ENCODE measurements at regions not wholly inside any gene's neighbourhood (a gene's known extent, or its start where the extent isn't known, plus 50 kb on each side); places are given as distances from the start of the nearest gene placed in this dataset.

GRCh38 chr6:146990821-146991798 lies 213.1 kb upstream of the STXBP5 start (continued):
- TF ChIP-seq ZNF431 (CRISPR knock-in tag; IDR thresholded peaks at IDR 0.05; ENCODE audit: borderline replicate concordance, low read depth) (no peak; the same call in 1 of the 2 replicates), ZNF775 (CRISPR knock-in tag; IDR thresholded peaks at IDR 0.05; ENCODE audit: borderline replicate concordance) (no peak), EP300 (IDR thresholded peaks at IDR 0.05; ENCODE audit: low read depth in 2 of 2, low read length in 2 of 2) (peak in 1 of 2 experiments; percentile 90; a peak in 2 of 4 replicates), EP300 (CRISPR knock-in tag; IDR thresholded peaks at IDR 0.05; ENCODE audit: borderline replicate concordance) (peak; percentile 83; the same call in 1 of the 2 replicates), IRF2 (CRISPR knock-in tag; IDR thresholded peaks at IDR 0.05) (peak; percentile 35; the same call in 1 of the 2 replicates), LCORL (IDR thresholded peaks at IDR 0.05) (0 out of 2 replicates have a peak, but pooled peaks have one; percentile 8), LCORL (CRISPR knock-in tag; IDR thresholded peaks at IDR 0.05) (no peak), ZZZ3 (CRISPR knock-in tag; IDR thresholded peaks at IDR 0.05; ENCODE audit: borderline replicate concordance) (no peak), PHF8 (CRISPR knock-in tag; IDR thresholded peaks at IDR 0.05) (no peak), NCOA5 (CRISPR knock-in tag; IDR thresholded peaks at IDR 0.05) (no peak), FIP1L1 (IDR thresholded peaks at IDR 0.05; ENCODE audit: borderline replicate concordance, insufficient read depth, low read depth, low read length) (no peak), MEIS2 (CRISPR knock-in tag; IDR thresholded peaks at IDR 0.05) (peak; percentile 83; the same call in 1 of the 2 replicates), CAMTA2 (CRISPR knock-in tag; IDR thresholded peaks at IDR 0.05; ENCODE audit: borderline replicate concordance) (no peak), RFX3 (CRISPR knock-in tag; IDR thresholded peaks at IDR 0.05) (no peak), ZNF672 (CRISPR knock-in tag; IDR thresholded peaks at IDR 0.05) (no peak), ADNP (CRISPR knock-in tag; IDR thresholded peaks at IDR 0.05) (no peak), PAWR (CRISPR knock-in tag; IDR thresholded peaks at IDR 0.05; ENCODE audit: borderline replicate concordance) (no peak), TMF1 (CRISPR knock-in tag; IDR thresholded peaks at IDR 0.05; ENCODE audit: low read depth) (no peak), KAT7 (CRISPR knock-in tag; IDR thresholded peaks at IDR 0.05; ENCODE audit: borderline replicate concordance) (0 out of 2 replicates have a peak, but pooled peaks have one; percentile 27), HDAC2 (CRISPR knock-in tag; IDR thresholded peaks at IDR 0.05) (peak; percentile 61), ZNF891 (CRISPR knock-in tag; IDR thresholded peaks at IDR 0.05) (no peak)
- TF ChIP-seq, protein P1, sequence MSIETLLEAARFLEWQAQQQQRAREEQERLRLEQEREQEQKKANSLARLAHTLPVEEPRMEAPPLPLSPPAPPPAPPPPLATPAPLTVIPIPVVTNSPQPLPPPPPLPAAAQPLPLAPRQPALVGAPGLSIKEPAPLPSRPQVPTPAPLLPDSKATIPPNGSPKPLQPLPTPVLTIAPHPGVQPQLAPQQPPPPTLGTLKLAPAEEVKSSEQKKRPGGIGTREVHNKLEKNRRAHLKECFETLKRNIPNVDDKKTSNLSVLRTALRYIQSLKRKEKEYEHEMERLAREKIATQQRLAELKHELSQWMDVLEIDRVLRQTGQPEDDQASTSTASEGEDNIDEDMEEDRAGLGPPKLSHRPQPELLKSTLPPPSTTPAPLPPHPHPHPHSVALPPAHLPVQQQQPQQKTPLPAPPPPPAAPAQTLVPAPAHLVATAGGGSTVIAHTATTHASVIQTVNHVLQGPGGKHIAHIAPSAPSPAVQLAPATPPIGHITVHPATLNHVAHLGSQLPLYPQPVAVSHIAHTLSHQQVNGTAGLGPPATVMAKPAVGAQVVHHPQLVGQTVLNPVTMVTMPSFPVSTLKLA (IDR thresholded peaks at IDR 0.05) = peak; percentile 12; the same call in 1 of the 2 replicates
- TF ChIP-seq, protein P2, sequence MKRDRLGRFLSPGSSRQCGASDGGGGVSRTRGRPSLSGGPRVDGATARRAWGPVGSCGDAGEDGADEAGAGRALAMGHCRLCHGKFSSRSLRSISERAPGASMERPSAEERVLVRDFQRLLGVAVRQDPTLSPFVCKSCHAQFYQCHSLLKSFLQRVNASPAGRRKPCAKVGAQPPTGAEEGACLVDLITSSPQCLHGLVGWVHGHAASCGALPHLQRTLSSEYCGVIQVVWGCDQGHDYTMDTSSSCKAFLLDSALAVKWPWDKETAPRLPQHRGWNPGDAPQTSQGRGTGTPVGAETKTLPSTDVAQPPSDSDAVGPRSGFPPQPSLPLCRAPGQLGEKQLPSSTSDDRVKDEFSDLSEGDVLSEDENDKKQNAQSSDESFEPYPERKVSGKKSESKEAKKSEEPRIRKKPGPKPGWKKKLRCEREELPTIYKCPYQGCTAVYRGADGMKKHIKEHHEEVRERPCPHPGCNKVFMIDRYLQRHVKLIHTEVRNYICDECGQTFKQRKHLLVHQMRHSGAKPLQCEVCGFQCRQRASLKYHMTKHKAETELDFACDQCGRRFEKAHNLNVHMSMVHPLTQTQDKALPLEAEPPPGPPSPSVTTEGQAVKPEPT (CRISPR knock-in tag; IDR thresholded peaks at IDR 0.05; ENCODE audit: low read depth) = no peak
- TF ChIP-seq, protein P3, sequence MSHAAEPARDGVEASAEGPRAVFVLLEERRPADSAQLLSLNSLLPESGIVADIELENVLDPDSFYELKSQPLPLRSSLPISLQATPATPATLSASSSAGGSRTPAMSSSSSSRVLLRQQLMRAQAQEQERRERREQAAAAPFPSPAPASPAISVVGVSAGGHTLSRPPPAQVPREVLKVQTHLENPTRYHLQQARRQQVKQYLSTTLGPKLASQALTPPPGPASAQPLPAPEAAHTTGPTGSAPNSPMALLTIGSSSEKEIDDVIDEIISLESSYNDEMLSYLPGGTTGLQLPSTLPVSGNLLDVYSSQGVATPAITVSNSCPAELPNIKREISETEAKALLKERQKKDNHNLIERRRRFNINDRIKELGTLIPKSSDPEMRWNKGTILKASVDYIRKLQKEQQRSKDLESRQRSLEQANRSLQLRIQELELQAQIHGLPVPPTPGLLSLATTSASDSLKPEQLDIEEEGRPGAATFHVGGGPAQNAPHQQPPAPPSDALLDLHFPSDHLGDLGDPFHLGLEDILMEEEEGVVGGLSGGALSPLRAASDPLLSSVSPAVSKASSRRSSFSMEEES (CRISPR knock-in tag; IDR thresholded peaks at IDR 0.05) = peak; percentile 43; the same call in 1 of the 2 replicates
- TF ChIP-seq, protein P4, sequence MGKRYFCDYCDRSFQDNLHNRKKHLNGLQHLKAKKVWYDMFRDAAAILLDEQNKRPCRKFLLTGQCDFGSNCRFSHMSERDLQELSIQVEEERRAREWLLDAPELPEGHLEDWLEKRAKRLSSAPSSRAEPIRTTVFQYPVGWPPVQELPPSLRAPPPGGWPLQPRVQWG (CRISPR knock-in tag; IDR thresholded peaks at IDR 0.05; ENCODE audit: borderline replicate concordance, low read depth) = no peak
